T47D (cell line): ENCODE measurements at regions not wholly inside any gene's neighbourhood (a gene's known extent, or its start where the extent isn't known, plus 50 kb on each side); places are given as distances from the start of the nearest gene placed in this dataset.
"Not testable (repeated sequence)": the region's sequence is repeated elsewhere in the genome, so short reads cannot be mapped to it uniquely, and the experiment has no call there.

Experiments
- DNase-seq, 2 experiments: peaks; one replicate each; pipeline versions ENCODE4 v3.0.0 to v3.0.0-alpha.2; 2011 to 2012; ENCODE audit warnings: low read depth in 1 of 2, low spot score in 1 of 2
- JUND ChIP-seq: IDR thresholded peaks from 2 replicates; pipeline ENCODE4 v1.6.1; 2012; ENCODE audit warnings: low read depth
- in situ Hi-C: cut with HindIII; loops from 2 replicates; pipeline ENCODE4 v1.10.0; 2016; ENCODE audit warnings: low sequenced_read_pairs, low pct_unique_long_range_greater_than_20kb

GRCh38 chr16:65249768-65250167 lies 127.9 kb upstream of the CDH11 start:
- in situ Hi-C loops = no loop called here
- TF ChIP-seq JUND = no peak
- DNase-seq = no peak

- in situ Hi-C loops = no loop called here
- no peak for DNase-seq
- no peak for TF ChIP-seq JUND
Observed at GRCh38 chr16:65244787-65245186, 122.9 kb upstream of the CDH11 start.

GRCh38 chr16:65235339-65236177 lies 113.7 kb upstream of the CDH11 start:
- DNase-seq = no peak
- no peak for TF ChIP-seq JUND
- in situ Hi-C loops = no loop called here

- DNase-seq, in situ Hi-C loops: not testable (repeated sequence)
Observed at GRCh38 chr16:65234721-65235320, 113.0 kb upstream of the CDH11 start.

- DNase-seq = no peak
- no peak for TF ChIP-seq JUND
- in situ Hi-C loops = no loop called here
Observed at GRCh38 chr16:65229191-65229662, 107.4 kb upstream of the CDH11 start.

- TF ChIP-seq JUND = no peak
- no peak for DNase-seq
- in situ Hi-C loops = no loop called here
Observed at GRCh38 chr16:65227150-65227835, 105.4 kb upstream of the CDH11 start.

GRCh38 chr16:65226077-65226476 lies 104.2 kb upstream of the CDH11 start:
- no peak for DNase-seq
- in situ Hi-C loops = no loop called here
- TF ChIP-seq JUND = no peak

GRCh38 chr16:65225488-65225887 lies 103.6 kb upstream of the CDH11 start:
- no peak for TF ChIP-seq JUND
- DNase-seq = no peak

GRCh38 chr16:65224994-65225393 lies 103.1 kb upstream of the CDH11 start:
- in situ Hi-C loops = no loop called here
- DNase-seq = no peak
- TF ChIP-seq JUND = no peak

More at GRCh38 chr16:65225488-65225887, 103.6 kb upstream of the CDH11 start:
- in situ Hi-C loops = no loop called here

- TF ChIP-seq JUND = no peak
- in situ Hi-C loops = no loop called here
Observed at GRCh38 chr16:65224471-65224870, 102.6 kb upstream of the CDH11 start.

GRCh38 chr16:65223335-65223734 lies 101.5 kb upstream of the CDH11 start:
- TF ChIP-seq JUND = no peak
- in situ Hi-C loops = no loop called here
- DNase-seq = no peak

More at GRCh38 chr16:65224471-65224870, 102.6 kb upstream of the CDH11 start:
- DNase-seq = no peak

GRCh38 chr16:65222536-65222935 lies 100.7 kb upstream of the CDH11 start:
- DNase-seq = no peak
- in situ Hi-C loops = no loop called here
- no peak for TF ChIP-seq JUND

- no peak for TF ChIP-seq JUND
- in situ Hi-C loops = no loop called here
- DNase-seq = no peak
Observed at GRCh38 chr16:65222049-65222448, 100.2 kb upstream of the CDH11 start.
